DMS114 treated with DMSO at 0.1 percent for 48 hours (cell line): ENCODE measurements at regions not wholly inside any gene's neighbourhood (a gene's known extent, or its start where the extent isn't known, plus 50 kb on each side); places are given as distances from the start of the nearest gene placed in this dataset.

ENCODE experiments used
- DNase-seq: peaks from one replicate; lab custom pipeline; 2025; ENCODE audit not compliant: unreplicated experiment; lab: John Stamatoyannopoulos, UW

GRCh38 chr6:153662982-153663381 lies 376.1 kb upstream of the OPRM1 start:
- no peak for DNase-seq

- no peak for DNase-seq
Measured at GRCh38 chr6:153645326-153645725, 393.7 kb upstream of the OPRM1 start.

GRCh38 chr6:153644000-153644399 lies 395.0 kb upstream of the OPRM1 start:
- no peak for DNase-seq

- DNase-seq, result no peak
Measured at GRCh38 chr6:153634416-153634815, 404.6 kb upstream of the OPRM1 start.

- no peak for DNase-seq
Measured at GRCh38 chr6:153625089-153625488, 414.0 kb upstream of the OPRM1 start.

GRCh38 chr6:153624528-153624927 lies 414.5 kb upstream of the OPRM1 start:
- DNase-seq, result no peak

GRCh38 chr6:153623496-153623895 lies 415.5 kb upstream of the OPRM1 start:
- DNase-seq, result no peak

GRCh38 chr6:153621491-153621890 lies 417.5 kb upstream of the OPRM1 start:
- DNase-seq, result no peak

- no peak for DNase-seq
Measured at GRCh38 chr6:153621070-153621469, 418.0 kb upstream of the OPRM1 start.

GRCh38 chr6:153618371-153619322 lies 420.4 kb upstream of the OPRM1 start:
- DNase-seq, result no peak

- DNase-seq, result no peak
Measured at GRCh38 chr6:153616506-153616905, 422.5 kb upstream of the OPRM1 start.

GRCh38 chr6:153613719-153614455 lies 425.2 kb upstream of the OPRM1 start:
- no peak for DNase-seq

GRCh38 chr6:153602401-153602800 lies 436.6 kb upstream of the OPRM1 start:
- no peak for DNase-seq

- DNase-seq, result no peak
Measured at GRCh38 chr6:153599901-153600300, 439.1 kb upstream of the OPRM1 start.

GRCh38 chr6:153595903-153596302 lies 443.1 kb upstream of the OPRM1 start:
- no peak for DNase-seq

- no peak for DNase-seq
Measured at GRCh38 chr6:153594871-153595270, 444.2 kb upstream of the OPRM1 start.

- no peak for DNase-seq
Measured at GRCh38 chr6:153591159-153591558, 447.9 kb upstream of the OPRM1 start.

- no peak for DNase-seq
Measured at GRCh38 chr6:153590411-153590810, 448.6 kb upstream of the OPRM1 start.

- DNase-seq, result no peak
Measured at GRCh38 chr6:153588330-153588729, 450.7 kb upstream of the OPRM1 start.

- no peak for DNase-seq
Measured at GRCh38 chr6:153583685-153584084, 452.6 kb upstream of the RGS17 start.

- no peak for DNase-seq
Measured at GRCh38 chr6:153580776-153581175, 449.7 kb upstream of the RGS17 start.

- DNase-seq, result no peak
Measured at GRCh38 chr6:153575528-153575927, 444.4 kb upstream of the RGS17 start.
